GM18507 (cell line): ENCODE measurements at regions not wholly inside any gene's neighbourhood (a gene's known extent, or its start where the extent isn't known, plus 50 kb on each side); places are given as distances from the start of the nearest gene placed in this dataset.

ENCODE experiments used
- DNase-seq: peaks from one replicate; pipeline ENCODE4 v3.0.0; 2011; ENCODE audit warnings: low read depth; ENCODE audit not compliant: insufficient read length; ENCODE audit errors: extremely low spot score
- FAIRE-seq: peaks from 2 replicates; lab custom pipeline; 2011; peaks lifted over from hg19 to GRCh38; lab: Jason Lieb, UNC

DNA sequence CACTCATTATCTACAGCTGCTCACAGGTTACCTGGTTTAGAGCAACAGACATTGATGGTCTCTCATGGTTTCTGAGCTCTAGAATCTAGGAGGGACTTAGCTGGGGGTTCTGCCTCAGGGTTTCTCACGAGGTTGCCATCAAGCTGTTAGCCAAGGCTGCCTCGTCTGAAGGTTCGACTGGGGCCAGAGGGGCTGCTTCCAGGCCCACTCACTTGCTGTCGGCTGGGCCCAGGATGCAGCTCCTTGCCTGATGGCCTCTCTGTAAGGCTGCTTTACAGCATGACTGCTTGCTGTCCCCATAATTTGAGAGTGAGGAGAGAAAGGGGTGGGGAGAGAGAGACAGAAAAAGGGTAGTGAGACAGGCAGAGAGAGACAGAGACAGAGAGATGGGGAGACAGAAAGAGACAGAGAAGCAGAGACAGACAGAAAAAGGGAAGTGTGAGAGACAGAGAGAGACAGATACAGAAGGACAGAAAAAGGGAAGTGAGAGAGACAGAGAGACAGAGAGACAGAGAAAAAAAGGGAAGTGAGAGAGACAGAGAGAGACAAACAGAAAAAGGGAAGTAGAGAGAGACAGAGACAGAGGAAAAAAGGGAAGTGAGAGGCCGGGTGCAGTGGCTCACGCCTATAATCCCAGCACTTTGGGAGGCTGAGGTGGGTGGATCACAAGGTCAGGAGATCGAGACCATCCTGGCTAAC is 106.8 kb upstream of the C1orf174 start:
- DNase-seq = no peak

DNA sequence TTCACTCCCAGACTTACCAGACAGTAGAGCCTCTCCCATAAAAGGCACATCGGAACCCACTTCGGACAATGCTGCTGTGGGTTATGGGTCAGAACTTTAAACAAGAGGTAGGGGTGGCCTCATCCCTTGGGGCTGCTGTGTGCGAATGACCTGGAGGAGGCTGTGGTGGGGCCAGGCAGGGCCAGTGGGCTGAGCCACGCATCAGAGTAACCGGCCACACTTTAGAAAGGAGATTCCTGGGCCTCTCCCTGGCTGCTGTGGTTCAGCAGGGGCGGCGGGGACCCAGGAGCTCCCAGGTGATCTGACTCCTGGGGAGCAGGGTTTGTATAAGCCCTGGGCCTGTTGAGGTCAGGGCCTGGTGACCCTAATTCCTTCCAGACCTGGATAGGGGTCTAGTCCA is 110.2 kb upstream of the C1orf174 start:
- no peak for FAIRE-seq
- DNase-seq = no peak

More for the DNA sequence above, 106.8 kb upstream of the C1orf174 start:
- no peak for FAIRE-seq

- DNase-seq = no peak
- FAIRE-seq = no peak
These were observed 110.9 kb upstream of the C1orf174 start for GRCh38 chr1:4010814-4011605.

DNA sequence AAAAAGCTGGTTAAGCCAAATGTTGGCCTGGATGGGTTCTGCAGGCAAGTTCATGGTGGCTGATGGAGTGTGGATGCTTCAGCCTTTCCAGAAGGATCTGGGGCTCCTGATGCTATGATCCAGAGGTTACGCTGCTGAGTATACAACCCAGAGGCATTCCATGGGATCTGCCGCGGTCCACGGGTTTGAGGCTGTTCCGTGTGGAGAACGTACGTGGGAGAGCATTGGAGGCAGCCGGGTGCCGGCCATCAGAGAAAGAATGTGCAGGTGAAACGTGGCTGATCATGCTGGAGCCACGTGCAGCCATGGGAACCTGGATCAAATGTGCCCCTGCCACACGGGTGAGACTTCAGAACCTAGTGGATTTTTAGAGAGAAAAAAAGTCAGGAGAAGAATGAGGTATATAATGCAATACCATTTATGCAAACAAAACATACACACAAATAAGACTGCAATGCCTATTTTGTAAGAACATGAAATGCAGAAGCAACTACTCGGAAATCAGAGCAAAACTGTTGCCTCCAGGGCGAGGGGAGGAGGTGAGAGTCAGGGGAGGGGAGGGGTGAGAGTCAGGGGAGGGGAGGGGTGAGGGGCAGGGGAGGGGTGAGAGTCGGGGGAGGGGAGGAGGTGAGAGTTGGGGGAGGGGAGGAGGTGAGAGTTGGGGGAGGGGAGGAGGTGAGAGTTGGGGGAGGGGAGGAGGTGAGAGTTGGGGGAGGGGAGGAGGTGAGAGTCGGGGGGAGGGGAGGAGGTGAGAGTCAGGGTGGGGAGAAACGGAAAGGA is 116.5 kb upstream of the C1orf174 start:
- no peak for DNase-seq
- FAIRE-seq = no peak

DNA sequence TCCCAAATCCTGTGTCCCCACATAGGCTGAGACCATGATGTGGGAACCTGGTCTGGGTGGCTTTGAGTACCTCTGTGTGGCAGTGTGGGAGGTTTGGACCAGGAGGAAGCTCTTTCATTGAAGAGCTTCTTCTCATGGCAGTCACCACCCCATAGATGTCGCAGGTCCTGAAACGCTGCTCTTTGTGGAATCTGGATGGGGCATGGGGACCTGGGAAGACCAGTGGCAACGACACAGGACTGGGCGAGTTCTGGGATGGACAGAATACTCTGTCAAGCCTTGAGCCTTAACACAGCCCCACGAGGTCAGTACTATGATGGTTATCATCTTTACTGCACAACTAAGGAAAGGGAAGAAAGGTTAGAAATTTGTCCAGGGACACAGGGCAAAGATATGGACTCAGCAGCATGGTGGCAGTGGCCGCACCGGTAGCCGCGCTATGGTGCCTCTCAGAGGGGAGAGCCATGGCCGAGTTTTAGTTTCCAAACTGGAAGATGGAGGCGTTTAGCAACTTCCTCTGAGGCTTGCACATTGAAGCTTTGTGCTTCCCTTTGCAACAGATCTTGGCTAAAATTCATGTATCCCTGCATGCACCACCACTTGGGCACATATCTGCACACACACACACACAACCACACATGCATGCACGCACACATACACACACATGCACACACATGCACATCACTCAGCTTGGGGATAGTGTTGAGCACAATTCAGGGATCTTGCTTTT is 117.7 kb upstream of the C1orf174 start:
- FAIRE-seq (no peak), DNase-seq (no peak)

DNA sequence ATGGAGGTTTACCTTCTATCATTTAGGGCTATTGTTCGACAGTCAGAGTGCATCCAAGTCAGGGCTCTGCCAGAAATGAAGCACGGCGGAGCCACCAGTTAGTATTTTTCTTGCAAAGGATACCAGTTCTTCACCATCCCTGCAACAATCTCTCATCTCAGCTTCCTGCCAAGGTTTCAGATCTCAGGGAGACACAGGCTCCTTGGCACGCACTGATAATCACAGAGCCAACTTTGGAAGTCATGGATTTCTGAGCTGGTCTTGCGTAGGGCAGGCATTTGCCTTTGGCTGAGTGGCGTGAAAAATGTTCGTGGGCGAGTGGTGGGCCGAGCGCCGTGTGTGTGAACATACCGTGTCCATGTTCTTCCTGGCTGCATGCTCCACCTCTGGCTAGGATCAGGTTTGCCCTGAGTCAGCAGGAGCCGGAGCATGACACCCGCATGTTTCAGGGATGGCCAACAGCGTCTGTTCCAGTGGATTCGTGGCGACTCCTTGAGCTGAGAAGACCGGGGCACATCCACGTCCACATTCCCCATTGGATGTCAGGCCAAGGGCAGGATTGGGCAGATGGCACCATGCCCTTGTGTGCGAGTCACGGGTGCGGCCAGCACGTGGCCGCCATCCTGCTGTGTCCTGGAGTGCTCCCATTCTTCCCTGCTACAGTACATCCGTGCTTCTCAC is 118.5 kb upstream of the C1orf174 start:
- FAIRE-seq (no peak), DNase-seq (no peak)

- FAIRE-seq (no peak), DNase-seq (no peak)
These were observed 119.1 kb upstream of the C1orf174 start for GRCh38 chr1:4019147-4019521.

- FAIRE-seq (no peak), DNase-seq (no peak)
These were observed 119.7 kb upstream of the C1orf174 start for GRCh38 chr1:4019606-4020331.

GRCh38 chr1:4020449-4020848 is 120.4 kb upstream of the C1orf174 start:
- no peak for DNase-seq
- no peak for FAIRE-seq

DNA sequence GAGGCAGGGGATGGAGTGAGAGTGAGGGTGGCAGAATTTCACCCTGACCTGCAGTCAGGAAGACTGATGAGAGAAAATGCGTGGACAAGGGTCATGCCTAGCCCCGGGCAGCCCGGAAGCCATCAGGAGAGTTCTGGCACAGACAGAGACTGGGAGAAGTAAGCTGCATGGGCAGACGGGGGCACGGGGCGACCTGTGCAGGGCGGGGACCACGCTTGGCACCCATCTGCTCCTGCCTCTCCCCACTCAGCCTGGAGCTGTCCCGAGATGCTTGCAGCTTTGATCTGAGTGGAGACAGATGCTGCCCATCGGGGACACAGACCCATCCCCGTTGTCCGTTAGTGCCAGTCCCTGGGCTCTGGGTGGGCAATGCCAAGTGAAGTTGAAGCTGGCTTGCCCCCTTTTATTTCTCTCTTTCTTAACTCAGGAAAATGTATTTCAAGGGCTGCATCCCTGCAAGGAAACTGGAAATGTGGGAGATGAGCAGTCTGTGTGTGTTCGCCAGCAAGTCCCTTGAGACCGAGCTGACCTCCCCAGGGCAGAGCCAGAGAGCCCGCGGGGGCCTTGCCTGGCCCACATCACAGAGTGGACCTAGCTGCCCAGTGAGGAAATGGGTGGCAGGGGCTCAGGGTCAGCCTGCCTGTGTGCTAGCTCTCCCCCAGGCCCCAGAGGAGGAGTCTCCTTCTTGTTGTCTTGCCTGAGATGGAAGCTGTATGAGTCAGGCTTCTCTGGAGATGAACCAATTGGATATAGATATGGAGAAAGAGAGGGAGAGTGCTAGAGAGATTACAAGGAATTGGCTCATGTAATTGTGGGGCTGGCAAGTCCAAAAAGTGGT is 121.3 kb upstream of the C1orf174 start:
- no peak for FAIRE-seq
- no peak for DNase-seq

GRCh38 chr1:4021974-4022268 is 121.8 kb upstream of the C1orf174 start:
- DNase-seq = no peak
- no peak for FAIRE-seq

DNA sequence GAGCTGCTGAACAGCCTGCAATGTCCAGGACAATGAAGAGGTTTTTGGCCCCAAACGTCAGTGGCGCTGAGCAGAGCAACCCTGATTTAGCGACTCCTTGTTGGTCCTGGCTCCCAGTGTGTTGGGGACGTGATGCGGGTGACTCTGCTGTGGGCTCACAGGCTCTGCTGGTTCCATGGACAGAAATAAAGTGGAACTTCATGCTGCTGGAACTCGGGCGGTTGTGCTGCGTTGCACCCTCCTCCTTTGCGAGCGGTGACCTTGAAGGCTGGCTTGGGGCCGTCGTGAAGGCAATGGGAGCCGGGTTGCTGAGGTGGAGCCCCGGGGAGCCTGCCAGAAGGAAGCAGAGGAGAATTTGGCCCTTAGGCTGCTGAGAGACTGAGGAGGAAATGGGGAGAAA is 122.6 kb upstream of the C1orf174 start:
- FAIRE-seq = no peak

GRCh38 chr1:4023678-4024077 is 123.6 kb upstream of the C1orf174 start:
- no peak for FAIRE-seq
- no peak for DNase-seq

More for the DNA sequence above, 122.6 kb upstream of the C1orf174 start:
- DNase-seq = no peak

- DNase-seq = no peak
- FAIRE-seq = no peak
These were observed 124.7 kb upstream of the C1orf174 start for GRCh38 chr1:4024811-4025210.

- FAIRE-seq (no peak), DNase-seq (no peak)
These were observed 125.7 kb upstream of the C1orf174 start for GRCh38 chr1:4025752-4026151.

DNA sequence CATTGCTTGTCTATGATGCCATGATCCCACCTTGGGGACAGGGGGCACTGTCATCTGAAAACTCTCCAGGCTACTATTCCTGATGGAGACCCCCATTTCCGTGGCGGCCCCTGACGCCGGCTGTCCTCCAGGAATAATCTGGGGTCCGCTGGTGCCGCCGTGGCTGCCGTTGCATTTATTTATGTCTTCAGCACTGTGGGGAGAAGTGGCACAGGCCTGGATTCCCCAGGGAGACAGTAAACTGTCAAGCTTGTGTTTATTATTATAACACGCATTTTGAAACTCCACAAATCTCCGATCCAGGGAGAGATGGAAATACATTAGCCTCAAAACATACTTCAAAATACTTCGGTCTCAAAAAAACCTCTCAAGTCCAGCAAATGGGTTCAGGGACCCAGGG is 126.9 kb upstream of the C1orf174 start:
- FAIRE-seq = no peak
- no peak for DNase-seq

DNA sequence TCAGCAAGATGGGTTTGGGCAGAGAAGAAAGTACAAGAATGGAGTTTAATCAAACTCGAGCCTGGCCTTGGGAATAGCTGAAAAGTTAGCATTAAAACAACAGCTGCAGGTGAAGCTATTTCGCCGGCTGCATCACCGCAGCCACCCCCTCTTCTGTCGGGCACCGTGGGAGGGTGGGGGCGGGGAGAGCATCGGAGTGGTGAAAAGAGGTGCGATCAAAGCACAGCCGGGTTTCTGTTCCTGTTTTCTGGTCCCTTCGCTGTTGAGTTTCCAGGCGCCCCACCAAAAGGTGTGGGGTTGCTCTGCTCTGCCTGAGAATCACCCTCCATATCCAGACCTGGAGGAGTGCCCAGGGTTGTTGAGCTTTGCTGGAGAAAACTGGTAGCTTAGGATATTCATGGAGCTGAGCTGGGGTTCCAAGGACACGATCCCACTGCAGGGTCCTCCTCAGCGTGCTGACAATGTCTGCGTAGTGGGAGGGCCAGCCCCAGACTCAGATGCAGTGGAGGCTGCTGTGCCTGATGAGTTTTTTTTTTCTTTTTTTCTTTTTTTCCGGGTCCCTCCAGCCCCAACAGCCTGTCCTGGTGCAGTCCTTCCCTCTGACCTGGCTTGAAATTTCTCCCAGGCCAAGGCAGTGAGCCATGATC is 127.5 kb upstream of the C1orf174 start:
- peak; percentile 52 for DNase-seq
- peak; percentile 73 for FAIRE-seq

- FAIRE-seq = no peak
- no peak for DNase-seq
These were observed 128.0 kb upstream of the C1orf174 start for GRCh38 chr1:4028139-4028501.
